Skin epidermis (tissue), 12 donors: ENCODE measurements at regions not wholly inside any gene's neighbourhood (a gene's known extent, or its start where the extent isn't known, plus 50 kb on each side); places are given as distances from the start of the nearest gene placed in this dataset.
"Not testable (repeated sequence)": the region's sequence is repeated elsewhere in the genome, so short reads cannot be mapped to it uniquely, and the experiment has no call there.

ENCODE experiments used
- H3K27ac ChIP-seq, 21 experiments: fragments of 200-600 bp; sonication (generic) in 11 of 21; one replicate each; pipeline ENCODE4 v1.5.0; 2020; ENCODE audit warnings: mild to moderate bottlenecking in 3 of 21, inconsistent platforms in 2 of 21, moderate library complexity in 2 of 21
- H3K4me3 ChIP-seq, 7 experiments: fragments of 200-600 bp; sonication (generic) in 2 of 7; one replicate each; pipeline ENCODE4 v1.5.0; 2020; ENCODE audit warnings: inconsistent platforms in 2 of 7, mild to moderate bottlenecking in 2 of 7, moderate library complexity in 1 of 7

- Histone ChIP-seq H3K27ac (no peak overlapping the region), H3K4me3 (no peak overlapping the region)
Measured at GRCh38 chr3:94394885-94395284, 332.0 kb downstream of the NSUN3 start.

GRCh38 chr3:94395851-94396250 is 333.0 kb downstream of the NSUN3 start:
- Histone ChIP-seq H3K27ac (no peak overlapping the region), H3K4me3 (no peak overlapping the region)

GRCh38 chr3:94398036-94398435 is 335.2 kb downstream of the NSUN3 start:
- no peak overlapping the region for H3K4me3 ChIP-seq
- H3K27ac ChIP-seq, result no peak overlapping the region

- Histone ChIP-seq H3K4me3 (no peak overlapping the region), H3K27ac (no peak overlapping the region)
Measured at GRCh38 chr3:94401466-94401865, 338.6 kb downstream of the NSUN3 start.

- H3K27ac ChIP-seq, result no peak overlapping the region
- H3K4me3 ChIP-seq, result no peak overlapping the region
Measured at GRCh38 chr3:94402126-94402525, 339.3 kb downstream of the NSUN3 start.

GRCh38 chr3:94405258-94406035 is 342.6 kb downstream of the NSUN3 start:
- H3K27ac ChIP-seq, result no peak overlapping the region

GRCh38 chr3:94406595-94406994 is 343.7 kb downstream of the NSUN3 start:
- H3K4me3 ChIP-seq, result no peak overlapping the region
- H3K27ac ChIP-seq, result no peak overlapping the region

More at GRCh38 chr3:94405258-94406035, 342.6 kb downstream of the NSUN3 start:
- no peak overlapping the region for H3K4me3 ChIP-seq

GRCh38 chr3:94412936-94413335 is 350.1 kb downstream of the NSUN3 start:
- H3K27ac ChIP-seq, H3K4me3 ChIP-seq: not testable (repeated sequence)

- H3K27ac ChIP-seq, result no peak overlapping the region
- no peak overlapping the region for H3K4me3 ChIP-seq
Measured at GRCh38 chr3:94413336-94414108, 350.7 kb downstream of the NSUN3 start.

GRCh38 chr3:94414418-94414817 is 351.6 kb downstream of the NSUN3 start:
- Histone ChIP-seq H3K4me3 (no peak overlapping the region), H3K27ac (no peak overlapping the region)

GRCh38 chr3:94416768-94417167 is 353.9 kb downstream of the NSUN3 start:
- H3K4me3 ChIP-seq, result no peak overlapping the region
- no peak overlapping the region for H3K27ac ChIP-seq

- Histone ChIP-seq H3K27ac (no peak overlapping the region), H3K4me3 (no peak overlapping the region)
Measured at GRCh38 chr3:94417963-94418455, 355.1 kb downstream of the NSUN3 start.

GRCh38 chr3:94420931-94421330 is 358.1 kb downstream of the NSUN3 start:
- no peak overlapping the region for H3K4me3 ChIP-seq
- no peak overlapping the region for H3K27ac ChIP-seq

GRCh38 chr3:94423578-94423977 is 360.7 kb downstream of the NSUN3 start:
- H3K27ac ChIP-seq, result no peak overlapping the region

GRCh38 chr3:94429517-94429916 is 366.7 kb downstream of the NSUN3 start:
- Histone ChIP-seq H3K27ac (no peak overlapping the region), H3K4me3 (no peak overlapping the region)

More at GRCh38 chr3:94423578-94423977, 360.7 kb downstream of the NSUN3 start:
- H3K4me3 ChIP-seq, result no peak overlapping the region

GRCh38 chr3:94431876-94432570 is 369.2 kb downstream of the NSUN3 start:
- Histone ChIP-seq H3K27ac (no peak overlapping the region), H3K4me3 (no peak overlapping the region)

GRCh38 chr3:94433811-94434210 is 370.9 kb downstream of the NSUN3 start:
- Histone ChIP-seq H3K27ac (no peak overlapping the region), H3K4me3 (no peak overlapping the region)

- Histone ChIP-seq H3K27ac (no peak overlapping the region), H3K4me3 (no peak overlapping the region)
Measured at GRCh38 chr3:94440767-94441493, 378.1 kb downstream of the NSUN3 start.

- Histone ChIP-seq H3K27ac (no peak overlapping the region), H3K4me3 (no peak overlapping the region)
Measured at GRCh38 chr3:94441494-94441847, 378.6 kb downstream of the NSUN3 start.

- no peak overlapping the region for H3K4me3 ChIP-seq
Measured at GRCh38 chr3:94453864-94454263, 391.0 kb downstream of the NSUN3 start.

More at GRCh38 chr3:94453864-94454263, 391.0 kb downstream of the NSUN3 start:
- no peak overlapping the region for H3K27ac ChIP-seq
